ENCODE measurements at regions not wholly inside any gene's neighbourhood (a gene's known extent, or its start where the extent isn't known, plus 50 kb on each side); places are given as distances from the start of the nearest gene placed in this dataset.

DNA sequence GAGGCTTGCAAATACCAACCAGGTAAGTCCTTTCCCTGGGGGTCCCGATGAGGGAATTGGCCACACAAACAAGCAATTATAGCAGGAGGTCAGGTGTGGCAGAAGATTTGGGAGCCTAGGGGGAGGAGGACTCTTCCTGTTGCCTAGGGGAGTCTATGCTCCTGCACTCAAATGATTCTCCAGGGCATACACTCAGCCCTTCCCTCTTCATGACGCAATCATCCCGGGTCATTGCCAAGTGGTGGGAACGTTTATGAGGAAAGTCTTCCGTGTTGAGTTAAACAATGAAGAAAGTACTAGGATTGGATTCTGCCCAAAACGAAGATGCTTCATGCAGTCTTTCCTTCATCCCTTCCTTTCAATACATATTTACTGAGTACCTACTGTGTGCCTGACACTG is 186.5 kb upstream of the TSHZ2 start:
- TF ChIP-seq EZH2phosphoT487 (IDR thresholded peaks at IDR 0.05; ENCODE audit: insufficient read depth, low read depth) (no peak), EZH2 (IDR thresholded peaks at IDR 0.05; ENCODE audit: insufficient read depth, poor library complexity, severe bottlenecking) (no peak)
